SK-N-SH treated with all-trans-retinoic acid at 6 μM for 48 hours (cell line): ENCODE measurements at regions not wholly inside any gene's neighbourhood (a gene's known extent, or its start where the extent isn't known, plus 50 kb on each side); places are given as distances from the start of the nearest gene placed in this dataset.

ENCODE experiments used
- ATAC-seq: fragments of 200-7000 bp; cut with Tn5 transposase; 3 replicates; pipeline ENCODE4 v1.9.1; 2020; ENCODE audit warnings: mild to moderate bottlenecking, moderate library complexity
- ARNTL ChIP-seq: fragments of 450-650 bp; formaldehyde crosslinking; IDR thresholded peaks from 2 replicates; pipeline ENCODE4 v1.5.0; 2020; ENCODE audit warnings: low read depth, mild to moderate bottlenecking, moderate library complexity, borderline replicate concordance
- BACH2 ChIP-seq: fragments of 250-450 bp; sonication (Bioruptor Pico); IDR thresholded peaks from 2 replicates; pipeline ENCODE4 v1.9.0; 2021; ENCODE audit warnings: mild to moderate bottlenecking, borderline replicate concordance
- CREB5 ChIP-seq: fragments of 250-450 bp; sonication (Bioruptor Pico); IDR thresholded peaks from 2 replicates; pipeline ENCODE4 v1.5.1; 2020; ENCODE audit warnings: low read depth, mild to moderate bottlenecking, moderate library complexity
- CSDC2 ChIP-seq: fragments of 250-450 bp; sonication (Bioruptor Pico); IDR thresholded peaks from 2 replicates; pipeline ENCODE4 v1.5.0; 2020; ENCODE audit warnings: mild to moderate bottlenecking, moderate library complexity
- CSRNP3 ChIP-seq: fragments of 250-450 bp; sonication (Bioruptor Pico); IDR thresholded peaks from 2 replicates; pipeline ENCODE4 v1.5.1; 2021; ENCODE audit warnings: mild to moderate bottlenecking, moderate library complexity
- ESRRG ChIP-seq: fragments of 250-450 bp; sonication (Bioruptor Pico); IDR thresholded peaks from 2 replicates; pipeline ENCODE4 v1.6.1; 2021; ENCODE audit warnings: mild to moderate bottlenecking
- GLIS3 ChIP-seq: fragments of 250-450 bp; sonication (Bioruptor Pico); IDR thresholded peaks from 2 replicates; pipeline ENCODE4 v1.5.0; 2020; ENCODE audit warnings: mild to moderate bottlenecking, moderate library complexity
- ISL1 ChIP-seq: fragments of 250-450 bp; sonication (Bioruptor Pico); IDR thresholded peaks from 2 replicates; pipeline ENCODE4 v2.1.2; 2022; ENCODE audit warnings: mild to moderate bottlenecking, moderate library complexity
- OSR1 ChIP-seq: fragments of 250-450 bp; sonication (Bioruptor Pico); IDR thresholded peaks from 2 replicates; pipeline ENCODE4 v1.8.0; 2022; ENCODE audit warnings: moderate library complexity, mild to moderate bottlenecking, inconsistent platforms
- PATZ1 ChIP-seq: fragments of 250-450 bp; sonication (Bioruptor Pico); IDR thresholded peaks from 2 replicates; pipeline ENCODE4 v1.8.0; 2020; ENCODE audit warnings: mild to moderate bottlenecking, moderate library complexity, borderline replicate concordance
- POU6F1 ChIP-seq: fragments of 250-450 bp; sonication (Bioruptor Pico); IDR thresholded peaks from 2 replicates; pipeline ENCODE4 v1.8.0; 2021; ENCODE audit warnings: low read depth, mild to moderate bottlenecking, moderate library complexity, borderline replicate concordance
- PPARA ChIP-seq: fragments of 250-450 bp; sonication (Bioruptor Pico); IDR thresholded peaks from 2 replicates; pipeline ENCODE4 v1.5.0; 2020; ENCODE audit warnings: mild to moderate bottlenecking, borderline replicate concordance
- RARB ChIP-seq: fragments of 250-450 bp; sonication (Bioruptor Pico); IDR thresholded peaks from 2 replicates; pipeline ENCODE4 v1.8.0; 2021; ENCODE audit warnings: mild to moderate bottlenecking, moderate library complexity
- TCF4 ChIP-seq: fragments of 250-450 bp; sonication (Bioruptor Pico); IDR thresholded peaks from 2 replicates; pipeline ENCODE4 v1.8.0; 2021; ENCODE audit warnings: mild to moderate bottlenecking, moderate library complexity, borderline replicate concordance
- TOX ChIP-seq: fragments of 250-450 bp; sonication (Bioruptor Pico); IDR thresholded peaks from 2 replicates; pipeline ENCODE4 v1.8.0; 2021; ENCODE audit warnings: mild to moderate bottlenecking, moderate library complexity, borderline replicate concordance
- TSHZ2 ChIP-seq: fragments of 250-450 bp; sonication (Bioruptor Pico); IDR thresholded peaks from 2 replicates; pipeline ENCODE4 v1.5.0; 2020; ENCODE audit warnings: mild to moderate bottlenecking, moderate library complexity
- ZC3H10 ChIP-seq: fragments of 250-450 bp; sonication (Bioruptor Pico); IDR thresholded peaks from 2 replicates; pipeline ENCODE4 v1.5.1; 2021; ENCODE audit warnings: mild to moderate bottlenecking, moderate library complexity
- ZFP3 ChIP-seq: fragments of 250-450 bp; sonication (Bioruptor Pico); IDR thresholded peaks from 2 replicates; pipeline ENCODE4 v1.5.0; 2020; ENCODE audit warnings: mild to moderate bottlenecking, moderate library complexity
- ZFP30 ChIP-seq: fragments of 450-650 bp; formaldehyde crosslinking; IDR thresholded peaks from 2 replicates; pipeline ENCODE4 v1.5.0; 2022; ENCODE audit warnings: mild to moderate bottlenecking, moderate library complexity
- ZNF565 ChIP-seq: fragments of 450-650 bp; formaldehyde crosslinking; conservative IDR thresholded peaks from 2 replicates; pipeline ENCODE4 v1.5.0; 2020; ENCODE audit warnings: low read depth, mild to moderate bottlenecking, moderate library complexity
- ZNF70 ChIP-seq: fragments of 450-650 bp; formaldehyde crosslinking; IDR thresholded peaks from 2 replicates; pipeline ENCODE4 v1.5.0; 2020; ENCODE audit warnings: mild to moderate bottlenecking, moderate library complexity
- ZNF8 ChIP-seq: fragments of 450-650 bp; formaldehyde crosslinking; IDR thresholded peaks from 2 replicates; pipeline ENCODE4 v1.5.0; 2020; ENCODE audit warnings: mild to moderate bottlenecking, moderate library complexity

GRCh38 chrX:122863067-122863466 lies 321.0 kb upstream of the GRIA3 start:
- TF ChIP-seq RARB (CRISPR knock-in tag) (no peak), PPARA (no peak), ZFP30 (no peak), ZFP3 (no peak), ISL1 (CRISPR knock-in tag) (no peak), PATZ1 (CRISPR knock-in tag) (no peak), ZNF8 (no peak), ZC3H10 (CRISPR knock-in tag) (no peak), TOX (no peak), CSDC2 (CRISPR knock-in tag) (no peak), TCF4 (CRISPR knock-in tag) (no peak), ARNTL (CRISPR knock-in tag) (no peak), GLIS3 (CRISPR knock-in tag) (no peak), CSRNP3 (CRISPR knock-in tag) (no peak)
- TF ChIP-seq, all 23 proteins: peak for 0
- ATAC-seq = no peak

- no peak for ATAC-seq
These were observed 317.5 kb upstream of the GRIA3 start for GRCh38 chrX:122866532-122866931.

GRCh38 chrX:122868631-122869030 lies 315.4 kb upstream of the GRIA3 start:
- no peak for ATAC-seq
- no peak for TF ChIP-seq ZNF565 (CRISPR knock-in tag)
- no peak for TF ChIP-seq ZNF70
- no peak for TF ChIP-seq POU6F1
- no peak for TF ChIP-seq CREB5
- no peak for TF ChIP-seq ZNF8
- TF ChIP-seq OSR1 (CRISPR knock-in tag) = no peak
- no peak for TF ChIP-seq BACH2 (CRISPR knock-in tag)
- TF ChIP-seq RARB (CRISPR knock-in tag) = no peak
- TF ChIP-seq ARNTL (CRISPR knock-in tag) = no peak
- no peak for TF ChIP-seq ESRRG (CRISPR knock-in tag)

More at GRCh38 chrX:122866532-122866931, 317.5 kb upstream of the GRIA3 start:
- TF ChIP-seq RARB (CRISPR knock-in tag) (no peak), TOX (no peak), TSHZ2 (no peak), CSRNP3 (CRISPR knock-in tag) (no peak), ISL1 (CRISPR knock-in tag) (peak; percentile 64), ZNF70 (no peak), ARNTL (CRISPR knock-in tag) (no peak), TCF4 (CRISPR knock-in tag) (no peak)
